Right renal cortex interstitium (tissue), 3 donors: ENCODE measurements at regions not wholly inside any gene's neighbourhood (a gene's known extent, or its start where the extent isn't known, plus 50 kb on each side); places are given as distances from the start of the nearest gene placed in this dataset.
"Not testable (repeated sequence)": the region's sequence is repeated elsewhere in the genome, so short reads cannot be mapped to it uniquely, and the experiment has no call there.

ENCODE experiments used
- DNase-seq, 3 donors: peaks; one replicate each; pipeline ENCODE4 v3.0.0-alpha.2; 2013; ENCODE audit warnings: low read depth in 3 of 3, low spot score in 2 of 3

DNA sequence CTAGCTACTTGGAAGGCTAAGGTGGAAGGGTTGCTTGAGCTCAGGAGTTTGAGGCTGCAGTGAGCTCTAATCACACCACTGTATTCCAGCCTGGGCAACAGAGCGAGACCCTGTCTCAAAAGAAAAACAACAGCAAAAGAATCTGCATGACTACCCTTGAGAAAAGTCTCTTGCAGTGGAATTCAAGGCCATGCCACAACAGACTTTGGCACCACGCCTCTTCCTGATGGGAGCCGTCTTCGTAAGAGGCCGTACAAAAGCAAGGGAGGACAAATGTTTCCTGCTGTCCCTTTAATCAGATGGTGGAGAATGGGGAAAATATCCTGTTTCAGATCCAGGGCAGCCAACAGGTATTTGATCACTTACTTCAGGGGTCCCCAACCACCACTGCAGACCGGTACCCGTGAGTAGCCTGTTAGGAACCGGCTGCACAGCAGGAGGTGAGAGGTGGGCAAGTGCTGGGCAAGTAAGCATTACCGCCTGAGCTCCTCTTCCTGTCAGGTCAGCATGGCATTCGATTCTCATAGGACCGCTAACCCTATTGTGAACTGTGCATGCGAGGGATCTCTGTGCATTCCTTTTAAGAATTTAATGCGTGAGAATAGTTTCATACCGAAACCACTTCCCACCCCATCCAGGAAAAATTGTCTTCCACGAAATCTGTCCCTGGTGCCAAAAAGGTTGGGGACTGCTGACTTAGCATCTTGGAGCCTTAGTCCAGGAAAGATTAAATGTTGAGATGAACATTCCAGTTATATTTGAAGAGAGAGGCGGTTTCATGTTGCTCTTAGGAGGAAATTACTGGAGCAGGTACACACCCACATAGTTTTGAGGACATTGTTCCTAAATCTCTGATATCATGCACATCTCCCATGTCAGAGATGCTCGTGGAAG lies 94.4 kb upstream of the XPO1 start:
- no peak for DNase-seq

GRCh38 chr2:61631321-61631720 lies 93.2 kb upstream of the XPO1 start:
- no peak for DNase-seq

DNA sequence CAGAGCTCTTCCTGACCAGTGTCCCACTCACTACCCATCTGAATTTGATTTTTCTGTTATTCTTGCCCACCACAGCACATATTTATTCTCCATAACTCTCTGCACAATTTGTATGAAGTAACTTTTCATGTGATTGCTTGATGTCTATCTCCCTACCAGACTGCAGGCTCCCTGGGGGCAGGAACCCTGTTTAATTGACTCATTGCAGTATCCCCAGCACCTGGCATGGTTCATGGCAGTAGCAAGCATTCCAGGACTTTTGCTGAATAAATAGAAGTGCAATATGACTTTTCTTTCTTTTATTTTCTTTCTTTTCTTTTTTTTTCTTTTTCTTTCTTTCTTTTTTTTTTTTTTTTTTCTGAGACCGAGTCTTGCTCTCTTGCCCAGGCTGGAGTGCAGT lies 88.7 kb upstream of the XPO1 start:
- DNase-seq: no peak

DNA sequence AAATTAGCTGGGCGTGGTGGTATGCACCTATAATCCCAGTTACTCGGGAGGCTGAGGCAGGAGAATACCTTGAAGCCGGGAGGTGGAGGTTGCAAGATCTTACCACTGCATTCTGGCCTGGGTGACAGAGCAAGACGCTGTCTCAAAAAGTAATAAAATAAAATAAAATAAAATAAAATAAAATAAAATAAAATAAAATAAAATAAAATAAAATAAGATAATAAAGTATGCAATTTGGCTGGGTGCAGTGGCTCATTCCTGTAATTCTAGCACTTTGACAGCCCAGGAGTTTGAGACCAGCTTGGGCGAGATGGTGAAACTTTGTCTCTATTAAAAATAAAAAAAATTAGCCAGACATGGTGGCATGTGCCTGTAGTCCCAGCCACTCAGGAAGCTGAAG lies 85.6 kb upstream of the XPO1 start:
- DNase-seq: no peak

- no peak for DNase-seq
Observed at GRCh38 chr2:61620244-61621159, 82.3 kb upstream of the XPO1 start.

- DNase-seq: no peak
Observed at GRCh38 chr2:61619561-61619960, 81.4 kb upstream of the XPO1 start.

DNA sequence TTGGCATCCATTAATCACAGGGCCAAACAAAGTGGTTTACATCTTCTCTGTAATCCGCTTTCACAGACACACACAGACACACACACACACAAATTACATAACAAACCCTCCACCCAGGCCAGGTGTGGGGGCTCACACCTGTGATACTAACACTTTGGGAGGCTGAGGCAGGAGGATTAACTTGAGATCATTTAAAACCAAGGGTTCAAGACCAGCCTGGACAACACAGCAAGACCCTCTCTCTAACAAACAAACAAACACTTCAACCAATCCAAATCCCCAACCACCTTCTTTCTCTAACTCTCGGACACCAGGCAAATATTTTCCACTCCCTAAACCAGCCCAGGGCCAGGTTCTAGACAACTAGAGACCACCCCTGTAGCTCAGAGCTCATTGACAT lies 79.5 kb upstream of the XPO1 start:
- no peak for DNase-seq

GRCh38 chr2:61605245-61605644 lies 67.1 kb upstream of the XPO1 start:
- no peak for DNase-seq

GRCh38 chr2:61604433-61604832 lies 66.3 kb upstream of the XPO1 start:
- DNase-seq: no peak

- DNase-seq: not testable (repeated sequence)
Observed at GRCh38 chr2:61598515-61599156, 60.5 kb upstream of the XPO1 start.

DNA sequence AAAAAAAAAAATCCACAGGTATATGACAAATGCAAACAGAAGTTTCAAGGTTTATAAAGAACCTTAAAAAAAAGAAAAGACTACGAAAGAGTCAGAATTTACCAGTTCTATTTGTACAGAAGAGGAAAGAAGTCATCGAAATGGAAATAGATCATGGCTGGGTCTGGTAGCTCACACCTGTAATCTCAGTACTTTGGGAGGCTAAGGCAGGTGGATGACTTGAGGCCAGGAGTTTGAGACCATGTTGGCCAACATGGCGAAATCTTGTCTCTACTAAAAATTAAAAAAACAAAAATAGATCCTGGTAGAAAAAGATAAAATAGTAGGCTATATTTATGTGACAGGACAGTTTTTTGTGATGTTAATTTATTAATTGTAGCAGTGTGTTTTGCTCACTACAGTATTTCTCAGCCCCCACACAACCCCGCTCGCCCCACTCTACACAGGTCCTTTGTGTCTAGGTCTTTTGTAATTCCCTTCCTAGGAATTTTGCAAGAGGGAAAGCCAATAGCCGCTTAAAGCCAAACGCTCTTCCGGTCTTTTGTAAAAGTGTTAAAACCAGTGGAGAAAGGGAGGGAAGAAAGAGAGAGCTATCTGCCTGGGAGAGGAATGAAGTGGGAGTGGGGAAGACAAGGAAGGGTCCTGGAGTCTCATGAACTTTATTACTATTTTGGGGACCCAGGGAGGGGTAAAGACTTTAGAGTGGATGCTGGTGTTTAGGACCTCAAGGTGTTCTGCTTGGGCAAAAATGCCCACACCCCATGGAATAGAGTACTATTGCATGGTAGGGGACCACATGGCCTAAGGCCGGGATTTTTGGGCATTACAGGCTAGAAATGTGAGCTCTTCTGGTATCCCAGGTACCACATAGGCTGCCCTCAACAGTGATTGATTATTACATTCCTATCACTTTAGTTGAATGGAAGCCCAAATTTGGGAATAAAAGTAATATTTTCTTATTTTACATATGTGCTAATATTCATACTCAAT lies 59.4 kb upstream of the XPO1 start:
- no peak for DNase-seq

DNA sequence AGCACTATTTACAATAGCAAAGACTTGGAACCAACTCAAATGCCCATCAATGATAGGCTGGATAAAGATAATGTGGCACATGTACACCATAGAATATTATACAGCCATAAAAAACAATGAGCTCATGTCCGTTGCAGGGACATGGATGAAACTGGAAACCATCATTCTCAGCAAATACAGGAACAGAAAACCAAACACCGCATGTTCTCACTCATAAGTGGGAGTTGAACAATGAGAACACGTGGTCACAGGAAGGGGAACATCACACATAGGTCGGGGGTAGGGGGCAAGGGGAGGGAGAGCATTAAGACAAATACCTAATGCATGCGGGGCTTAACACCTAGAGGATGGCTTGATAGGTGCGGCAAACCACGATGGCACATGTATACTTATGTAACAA lies 56.0 kb upstream of the XPO1 start:
- not testable (repeated sequence) for DNase-seq

DNA sequence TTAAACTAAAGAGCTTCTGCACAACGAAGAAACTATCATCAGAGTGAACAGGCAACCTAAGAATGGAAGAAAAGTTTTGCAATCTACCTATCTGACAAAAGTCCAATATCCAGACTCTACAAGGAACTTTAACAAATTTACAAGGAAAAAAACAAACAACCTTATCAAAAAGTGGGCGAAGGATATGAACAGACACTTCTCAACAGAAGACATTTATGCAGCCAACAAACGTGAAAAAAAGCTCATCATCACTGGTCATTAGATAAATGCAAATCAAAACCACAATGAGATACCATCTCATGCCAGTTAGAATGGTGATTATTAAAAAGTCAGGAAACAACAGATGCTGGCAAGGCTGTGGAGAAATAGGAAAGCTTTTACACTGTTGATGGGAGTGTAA lies 55.5 kb upstream of the XPO1 start:
- DNase-seq: not testable (repeated sequence)

DNA sequence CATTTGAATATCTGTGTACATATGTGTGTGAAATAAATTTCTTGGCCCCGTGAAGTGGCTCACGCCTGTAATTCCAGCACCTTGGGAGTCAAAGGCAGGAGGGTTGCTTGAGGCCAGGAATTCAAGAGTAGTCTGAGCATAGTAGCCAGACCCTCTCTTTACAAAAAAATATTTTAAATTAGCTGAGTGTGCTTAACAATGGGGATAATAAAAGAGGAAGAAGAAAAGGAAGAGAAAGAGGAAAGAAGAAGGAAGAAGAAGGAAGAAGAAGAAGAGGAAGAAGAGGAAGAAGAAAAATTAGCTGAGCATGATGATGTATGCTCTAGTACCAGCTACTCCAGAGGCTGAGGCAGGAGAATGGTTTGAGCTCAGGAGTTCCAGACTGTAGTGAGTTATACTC lies 52.1 kb upstream of the XPO1 start:
- no peak for DNase-seq

- DNase-seq: no peak
Observed at GRCh38 chr2:61588566-61588965, 50.4 kb upstream of the XPO1 start.
